Natural killer cell (primary cell): ENCODE measurements at regions not wholly inside any gene's neighbourhood (a gene's known extent, or its start where the extent isn't known, plus 50 kb on each side); places are given as distances from the start of the nearest gene placed in this dataset.

Source experiments
- ATAC-seq, 3 donors: fragments of 150-1000 bp in 2 of 3; fragments of 200-7000 bp in 1 of 3; cut with Tn5 transposase; 1 replicate in 1 of 3; 2 replicates in 2 of 3; pipeline ENCODE4 v1.10.0; 2021; ENCODE audit warnings: mild to moderate bottlenecking in 2 of 3, moderate library complexity in 2 of 3
- DNase-seq, 2 donors: peaks; one replicate each; pipeline versions ENCODE4 v3.0.0 to v3.0.0-alpha.2; 2013 to 2021; ENCODE audit warnings: mixed read lengths in 1 of 2
- H3K27ac ChIP-seq: one replicate; pipeline ENCODE4 v1.5.1; 2013; ENCODE audit warnings: mild to moderate bottlenecking, low read length
- H3K27me3 ChIP-seq: one replicate; pipeline ENCODE4 v1.6.1; 2013; ENCODE audit warnings: low read length; ENCODE audit not compliant: control insufficient read depth, insufficient read depth
- H3K36me3 ChIP-seq: one replicate; pipeline ENCODE4 v1.6.1; 2013; ENCODE audit warnings: low read length; ENCODE audit not compliant: control insufficient read depth, insufficient read depth
- H3K4me1 ChIP-seq: one replicate; pipeline ENCODE4 v1.6.1; 2013; ENCODE audit warnings: low read length; ENCODE audit not compliant: control insufficient read depth, insufficient read depth
- H3K4me3 ChIP-seq: one replicate; pipeline ENCODE4 v1.5.1; 2013; ENCODE audit warnings: low read length
- H3K9me3 ChIP-seq: one replicate; pipeline ENCODE4 v1.6.1; 2013; ENCODE audit warnings: low read length; ENCODE audit not compliant: control insufficient read depth, insufficient read depth
- H3K27ac Mint-ChIP-seq, 2 donors: one replicate each; pipeline ENCODE4 v1.8.0; 2022; ENCODE audit warnings: mild to moderate bottlenecking in 2 of 2, mixed read lengths in 2 of 2, moderate library complexity in 1 of 2
- H3K27me3 Mint-ChIP-seq, 2 donors: one replicate each; pipeline ENCODE4 v1.8.0; 2022; ENCODE audit warnings: low read depth in 2 of 2, mixed read lengths in 2 of 2
- H3K36me3 Mint-ChIP-seq: one replicate; pipeline ENCODE4 v1.8.0; 2022; ENCODE audit warnings: mixed read lengths
- H3K4me1 Mint-ChIP-seq, 2 donors: one replicate each; pipeline ENCODE4 v1.8.0; 2022; ENCODE audit warnings: mixed read lengths in 2 of 2
- H3K4me3 Mint-ChIP-seq: one replicate; pipeline ENCODE4 v1.8.0; 2022; ENCODE audit warnings: mild to moderate bottlenecking, moderate library complexity, mixed read lengths
- H3K9me3 Mint-ChIP-seq, 2 donors: one replicate each; pipeline ENCODE4 v1.8.0; 2022; ENCODE audit warnings: mixed read lengths in 2 of 2
- CTCF ChIP-seq: fragments of 200-600 bp; IDR thresholded peaks from one replicate; pipeline ENCODE4 v1.8.0; 2022; ENCODE audit warnings: antibody characterized with exemption
- WGBS: methylation state at CpG from one replicate; pipeline ENCODE4 v1.1.7; 2013; ENCODE audit warnings: missing lambda C conversion rate; ENCODE audit not compliant: insufficient coverage; 5-methylcytosine and 5-hydroxymethylcytosine counted together
- intact Hi-C: fragments of 100-400 bp; cut with micrococcal nuclease; formaldehyde crosslinking; loops from one replicate; pipeline ENCODE4 v1.14.2; 2022

DNA sequence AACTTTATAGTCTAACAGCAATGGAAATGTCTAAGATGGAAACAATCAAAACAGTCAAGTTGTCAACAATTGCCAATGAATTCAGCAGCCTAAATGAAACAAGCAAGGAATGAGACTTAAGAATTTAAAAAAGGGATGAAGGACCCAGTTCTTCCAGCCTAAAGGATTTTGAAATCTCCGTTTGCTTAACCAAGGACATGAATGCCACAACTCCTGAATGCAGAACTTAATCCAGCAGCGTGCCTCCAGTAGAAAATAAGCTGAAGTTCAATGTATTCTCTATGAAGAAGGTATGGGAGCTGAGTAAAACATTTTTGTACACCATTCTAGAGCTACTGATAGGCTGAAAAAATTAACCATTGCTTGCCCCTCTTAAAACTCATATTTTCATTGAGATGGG is 411.3 kb downstream of the ARHGEF28 start:
- Mint-ChIP-seq H3K9me3 (no peaks in the 10 kb centered on the region), H3K4me1 (no peaks in the 10 kb centered on the region), H3K4me3 (no peak overlapping the region), H3K27me3 (peaks cover 4 to 9% of the 10 kb centered on the region in 2 donors), H3K36me3 (no peaks in the 10 kb centered on the region), H3K27ac (no peak overlapping the region)
- ATAC-seq (no peak), DNase-seq (no peak)
- H3K4me3 ChIP-seq, result no peak overlapping the region
- H3K4me1 ChIP-seq, result no peaks in the 10 kb centered on the region
- no peaks in the 10 kb centered on the region for H3K27me3 ChIP-seq
- intact Hi-C loops, result no loop called here
- no peak for TF ChIP-seq CTCF
- 84% methylated on average over 2 of the region's 2 CpGs for WGBS
- no peaks in the 10 kb centered on the region for H3K36me3 ChIP-seq
- H3K9me3 ChIP-seq, result no peaks in the 10 kb centered on the region
- no peak overlapping the region for H3K27ac ChIP-seq

- H3K9me3 ChIP-seq, result no peaks in the 10 kb centered on the region
- no peak for TF ChIP-seq CTCF
- H3K27ac Mint-ChIP-seq, result no peak overlapping the region
- H3K4me3 Mint-ChIP-seq, result no peak overlapping the region
- no peak overlapping the region for H3K27ac ChIP-seq
- no peaks in the 10 kb centered on the region for H3K4me1 Mint-ChIP-seq
- H3K36me3 ChIP-seq, result no peaks in the 10 kb centered on the region
- H3K27me3 Mint-ChIP-seq, result peaks cover 4 to 13% of the 10 kb centered on the region in 2 donors
- DNase-seq, result peak in 1 of 2 donors; percentile 4
- no peaks in the 10 kb centered on the region for H3K27me3 ChIP-seq
- 48% methylated on average over 6 of the region's 6 CpGs for WGBS
- no peaks in the 10 kb centered on the region for H3K9me3 Mint-ChIP-seq
- H3K4me3 ChIP-seq, result no peak overlapping the region
- intact Hi-C loops, result no loop called here
- ATAC-seq, result peak in 1 of 3 donors; percentile 34
- no peaks in the 10 kb centered on the region for H3K36me3 Mint-ChIP-seq
- H3K4me1 ChIP-seq, result no peaks in the 10 kb centered on the region
Measured at GRCh38 chr5:74035521-74035937, 409.5 kb downstream of the ARHGEF28 start.

DNA sequence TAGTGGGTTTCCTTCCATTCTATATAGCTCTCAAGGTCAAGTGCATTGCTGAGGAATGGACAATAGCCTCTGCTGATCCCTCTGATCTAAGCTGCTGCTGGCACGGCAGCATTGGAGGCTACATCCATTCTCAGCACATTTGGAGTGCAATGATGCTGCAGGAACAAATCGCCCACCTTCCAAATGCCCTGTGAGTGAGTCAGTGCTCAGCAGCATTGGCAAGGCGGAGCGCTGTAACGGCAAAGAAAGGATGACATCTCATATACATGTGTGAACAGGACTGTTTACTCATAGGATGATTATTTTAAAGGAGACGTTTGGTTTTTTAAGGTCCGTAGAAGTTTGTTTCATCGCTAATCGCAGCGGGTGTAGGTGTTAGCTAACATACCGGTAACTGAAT is 408.7 kb downstream of the ARHGEF28 start:
- Histone ChIP-seq H3K27ac (no peak overlapping the region), H3K27me3 (no peaks in the 10 kb centered on the region), H3K36me3 (no peaks in the 10 kb centered on the region), H3K9me3 (no peaks in the 10 kb centered on the region), H3K4me3 (no peak overlapping the region), H3K4me1 (no peaks in the 10 kb centered on the region)
- no peaks in the 10 kb centered on the region for H3K36me3 Mint-ChIP-seq
- no peak overlapping the region for H3K4me3 Mint-ChIP-seq
- no peaks in the 10 kb centered on the region for H3K4me1 Mint-ChIP-seq
- H3K27ac Mint-ChIP-seq, result no peak overlapping the region
- ATAC-seq (no peak), DNase-seq (no peak)
- TF ChIP-seq CTCF, result no peak
- no peaks in the 10 kb centered on the region for H3K9me3 Mint-ChIP-seq
- intact Hi-C loops, result no loop called here
- WGBS, result 95% methylated on average over 11 of the region's 11 CpGs
- peaks cover 11 to 13% of the 10 kb centered on the region in 2 donors for H3K27me3 Mint-ChIP-seq

- Histone ChIP-seq H3K4me1 (no peaks in the 10 kb centered on the region), H3K4me3 (no peak overlapping the region), H3K27me3 (no peaks in the 10 kb centered on the region), H3K36me3 (no peaks in the 10 kb centered on the region), H3K27ac (no peak overlapping the region), H3K9me3 (no peaks in the 10 kb centered on the region)
- H3K4me1 Mint-ChIP-seq, result no peaks in the 10 kb centered on the region
- peaks cover 11 to 13% of the 10 kb centered on the region in 2 donors for H3K27me3 Mint-ChIP-seq
- H3K27ac Mint-ChIP-seq, result no peak overlapping the region
- WGBS, result 75% methylated on average over 1 of the region's 1 CpG
- intact Hi-C loops, result no loop called here
- ATAC-seq, result no peak
- no peak overlapping the region for H3K4me3 Mint-ChIP-seq
- no peaks in the 10 kb centered on the region for H3K36me3 Mint-ChIP-seq
- H3K9me3 Mint-ChIP-seq, result no peaks in the 10 kb centered on the region
- no peak for DNase-seq
- no peak for TF ChIP-seq CTCF
Measured at GRCh38 chr5:74032617-74033016, 406.6 kb downstream of the ARHGEF28 start.
